ENCODE measurements at regions not wholly inside any gene's neighbourhood (a gene's known extent, or its start where the extent isn't known, plus 50 kb on each side); places are given as distances from the start of the nearest gene placed in this dataset.

GRCh38 chr22:48842583-48842945 lies 985.1 kb downstream of the BRD1 start:
- H3K4me1 ChIP-seq = no peaks in the 10 kb centered on the region
- H3K9me3 ChIP-seq = peaks cover 0 to 1% (median 0%) of the 10 kb centered on the region in 4 donors
- intact Hi-C loops (cut with DNase I; ENCODE audit: low total_unique reads) = no loop called here
- no peak overlapping the region for H3K4me3 ChIP-seq
- WGBS, 5 donors = 54 to 80% (median 62%) methylated on average over 16 to 17 of the region's 17 CpGs
- no peak for DNase-seq
- peaks cover 0 to 81% (median 0%) of the 10 kb centered on the region in 3 donors for H3K27me3 ChIP-seq
- TF ChIP-seq, protein P1, sequence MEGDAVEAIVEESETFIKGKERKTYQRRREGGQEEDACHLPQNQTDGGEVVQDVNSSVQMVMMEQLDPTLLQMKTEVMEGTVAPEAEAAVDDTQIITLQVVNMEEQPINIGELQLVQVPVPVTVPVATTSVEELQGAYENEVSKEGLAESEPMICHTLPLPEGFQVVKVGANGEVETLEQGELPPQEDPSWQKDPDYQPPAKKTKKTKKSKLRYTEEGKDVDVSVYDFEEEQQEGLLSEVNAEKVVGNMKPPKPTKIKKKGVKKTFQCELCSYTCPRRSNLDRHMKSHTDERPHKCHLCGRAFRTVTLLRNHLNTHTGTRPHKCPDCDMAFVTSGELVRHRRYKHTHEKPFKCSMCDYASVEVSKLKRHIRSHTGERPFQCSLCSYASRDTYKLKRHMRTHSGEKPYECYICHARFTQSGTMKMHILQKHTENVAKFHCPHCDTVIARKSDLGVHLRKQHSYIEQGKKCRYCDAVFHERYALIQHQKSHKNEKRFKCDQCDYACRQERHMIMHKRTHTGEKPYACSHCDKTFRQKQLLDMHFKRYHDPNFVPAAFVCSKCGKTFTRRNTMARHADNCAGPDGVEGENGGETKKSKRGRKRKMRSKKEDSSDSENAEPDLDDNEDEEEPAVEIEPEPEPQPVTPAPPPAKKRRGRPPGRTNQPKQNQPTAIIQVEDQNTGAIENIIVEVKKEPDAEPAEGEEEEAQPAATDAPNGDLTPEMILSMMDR (IDR thresholded peaks at IDR 0.05) = no peak
- TF ChIP-seq POLR2A (IDR thresholded peaks at IDR 0.05) (no peak), POLR2AphosphoS5 (IDR thresholded peaks at IDR 0.05) (no peak), EP300 (IDR thresholded peaks at IDR 0.05) (no peak)
- H3K27ac ChIP-seq = no peak overlapping the region
- H3K36me3 ChIP-seq = no peaks in the 10 kb centered on the region

DNA sequence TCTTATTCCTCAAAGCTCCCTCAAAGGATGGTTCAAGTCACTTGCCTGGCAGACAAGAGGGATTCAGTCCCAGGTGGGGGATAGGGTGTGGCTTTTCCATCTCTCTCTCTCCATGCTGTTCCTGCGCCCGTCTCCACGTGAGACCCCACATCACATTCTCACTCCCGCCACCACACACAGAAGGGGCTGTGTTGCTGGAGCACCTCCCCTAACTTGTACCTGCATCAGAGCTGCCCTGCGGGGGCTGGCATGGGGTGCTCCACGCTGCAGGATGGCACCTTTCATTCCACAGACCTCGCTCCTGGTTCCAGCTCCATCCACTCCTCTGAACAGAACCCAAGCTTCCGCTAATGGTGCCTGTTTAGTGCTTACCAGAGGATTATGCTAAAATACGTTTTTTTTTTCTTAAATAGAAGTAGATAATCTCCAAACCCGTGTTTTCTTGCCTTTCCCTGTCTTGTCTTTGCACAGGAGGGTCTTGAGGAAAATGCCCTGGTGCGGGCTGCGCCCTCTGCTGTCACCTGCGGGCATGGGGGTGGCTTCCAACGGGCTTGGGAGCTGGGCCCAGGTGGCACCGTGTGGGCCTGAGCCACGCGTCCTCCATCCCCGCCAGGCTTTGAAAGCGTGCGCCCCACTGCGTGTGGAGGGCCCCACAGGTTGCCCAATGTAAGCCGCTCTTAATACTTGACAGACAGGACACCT lies 985.6 kb downstream of the BRD1 start:
- no peaks in the 10 kb centered on the region for H3K4me1 ChIP-seq
- no peak overlapping the region for H3K27ac ChIP-seq
- TF ChIP-seq EP300 (IDR thresholded peaks at IDR 0.05) = no peak
- TF ChIP-seq, protein P1 (IDR thresholded peaks at IDR 0.05) = no peak
- no peak for TF ChIP-seq POLR2A (IDR thresholded peaks at IDR 0.05)
- H3K4me3 ChIP-seq = no peak overlapping the region
- WGBS, 5 donors = 80 to 84% (median 81%) methylated on average over 22 of the region's 22 CpGs
- intact Hi-C loops (cut with DNase I; ENCODE audit: low total_unique reads) = no loop called here
- H3K27me3 ChIP-seq = peaks cover 0 to 80% (median 0%) of the 10 kb centered on the region in 3 donors
- no peaks in the 10 kb centered on the region for H3K36me3 ChIP-seq
- peaks cover 0 to 4% (median 0%) of the 10 kb centered on the region in 4 donors for H3K9me3 ChIP-seq
- no peak for DNase-seq

DNA sequence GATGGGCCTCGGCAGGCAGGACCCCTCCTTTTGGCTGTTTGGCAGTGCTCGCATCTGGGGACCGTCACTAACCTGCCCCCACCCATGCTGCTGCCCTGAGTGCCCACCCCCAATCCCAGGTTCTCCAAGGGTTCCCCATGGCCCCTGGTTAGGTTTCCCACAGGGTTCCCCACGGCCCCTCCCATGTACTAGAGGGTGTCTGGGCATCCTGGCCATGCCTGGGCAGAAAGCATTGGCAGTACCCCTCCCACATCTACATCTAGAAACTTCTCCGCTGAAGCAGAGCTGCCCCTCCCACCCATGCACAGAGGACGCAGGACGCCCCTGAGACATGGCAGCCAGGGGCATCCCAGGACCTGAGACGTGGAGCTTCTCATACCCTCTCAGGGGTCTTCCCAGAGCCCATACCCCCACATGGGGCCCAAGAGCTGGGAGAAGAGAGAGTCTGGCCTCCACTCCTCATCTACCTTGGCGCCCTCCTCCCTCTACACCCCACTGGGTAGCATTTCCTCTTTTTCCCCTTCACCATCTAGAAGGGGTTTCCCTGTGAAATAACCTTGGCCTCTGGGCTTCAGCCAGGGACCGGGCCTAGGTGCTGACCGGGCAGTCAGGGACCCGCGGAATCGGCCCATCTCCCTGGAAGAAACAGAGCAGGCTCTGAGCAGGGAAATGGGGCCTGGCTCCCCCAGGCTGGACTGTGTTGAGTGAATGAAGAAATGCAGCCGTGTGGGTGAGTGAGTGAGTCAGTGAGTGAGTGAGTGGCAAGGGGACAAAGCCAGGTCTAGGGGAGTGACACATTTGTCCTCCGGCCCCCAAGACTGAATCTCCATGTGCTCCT lies 987.3 kb downstream of the BRD1 start:
- Histone ChIP-seq H3K4me1 (no peaks in the 10 kb centered on the region), H3K9me3 (peaks cover 0 to 20% (median 0%) of the 10 kb centered on the region in 4 donors), H3K36me3 (no peaks in the 10 kb centered on the region), H3K27ac (no peak overlapping the region), H3K4me3 (no peak overlapping the region), H3K27me3 (peaks cover 0 to 73% (median 0%) of the 10 kb centered on the region in 3 donors)
- 75 to 85% (median 84%) methylated on average over 16 of the region's 16 CpGs for WGBS, 5 donors
- DNase-seq = no peak
- TF ChIP-seq POLR2A (IDR thresholded peaks at IDR 0.05) (no peak), POLR2AphosphoS5 (IDR thresholded peaks at IDR 0.05) (no peak), EP300 (IDR thresholded peaks at IDR 0.05) (no peak)
- TF ChIP-seq, protein P1 (IDR thresholded peaks at IDR 0.05) = no peak
- intact Hi-C loops (cut with DNase I; ENCODE audit: low total_unique reads) = no loop called here

- no peak for DNase-seq
- Histone ChIP-seq H3K27ac (no peak overlapping the region), H3K27me3 (peaks cover 0 to 67% (median 0%) of the 10 kb centered on the region in 3 donors), H3K9me3 (peaks cover 0 to 22% (median 0%) of the 10 kb centered on the region in 4 donors), H3K4me1 (no peaks in the 10 kb centered on the region), H3K36me3 (no peaks in the 10 kb centered on the region), H3K4me3 (no peak overlapping the region)
- WGBS, 5 donors = 66 to 77% (median 70%) methylated on average over 18 to 19 of the region's 19 CpGs
- intact Hi-C loops (cut with DNase I; ENCODE audit: low total_unique reads) = no loop called here
- TF ChIP-seq POLR2A (IDR thresholded peaks at IDR 0.05) (no peak), EP300 (IDR thresholded peaks at IDR 0.05) (no peak), POLR2AphosphoS5 (IDR thresholded peaks at IDR 0.05) (no peak)
- TF ChIP-seq, protein P1 (IDR thresholded peaks at IDR 0.05) = no peak
These were observed 988.6 kb downstream of the BRD1 start for GRCh38 chr22:48838846-48839730.
